GM23338 (cell line): ENCODE measurements at regions not wholly inside any gene's neighbourhood (a gene's known extent, or its start where the extent isn't known, plus 50 kb on each side); places are given as distances from the start of the nearest gene placed in this dataset.

Source experiments
- ATAC-seq: fragments of 200-7000 bp; cut with Tn5 transposase; 3 replicates; pipeline ENCODE4 v1.9.1; 2020
- DNase-seq: peaks from one replicate; pipeline ENCODE4 v3.0.0-alpha.2; 2015; ENCODE audit warnings: low spot score
- H2AFZ ChIP-seq: fragments of 200-600 bp; sonication (generic); 2 replicates; pipeline ENCODE4 v1.8.0; 2016; ENCODE audit warnings: antibody characterized with exemption, mild to moderate bottlenecking, moderate library complexity
- H3F3A ChIP-seq: fragments of 200-600 bp; sonication (generic); replicated peaks from 2 replicates; pipeline ENCODE4 v1.8.0; 2017; ENCODE audit warnings: antibody characterized with exemption, mixed run types, low read depth
- H3K27ac ChIP-seq: fragments of 200-600 bp; sonication (generic); 2 replicates; pipeline ENCODE4 v1.6.1; 2016; ENCODE audit warnings: low read depth
- H3K27me3 ChIP-seq: fragments of 200-600 bp; sonication (generic); 2 replicates; pipeline ENCODE4 v1.8.0; 2016; ENCODE audit warnings: mild to moderate bottlenecking, mixed run types, moderate library complexity; ENCODE audit not compliant: insufficient read depth
- H3K36me3 ChIP-seq: fragments of 200-600 bp; sonication (generic); 2 replicates; pipeline ENCODE4 v1.8.0; 2016; ENCODE audit warnings: mild to moderate bottlenecking; ENCODE audit not compliant: insufficient read depth
- H3K4me1 ChIP-seq: fragments of 200-600 bp; sonication (generic); 2 replicates; pipeline ENCODE4 v1.8.0; 2016; ENCODE audit warnings: mild to moderate bottlenecking, moderate library complexity; ENCODE audit not compliant: insufficient read depth
- H3K4me2 ChIP-seq: fragments of 200-600 bp; sonication (generic); 2 replicates; pipeline ENCODE4 v1.7.1; 2017; ENCODE audit warnings: mixed run types
- H3K4me3 ChIP-seq: fragments of 200-600 bp; sonication (generic); 2 replicates; pipeline ENCODE4 v1.6.1; 2016; ENCODE audit warnings: mixed run types
- H3K79me2 ChIP-seq: fragments of 200-600 bp; sonication (generic); replicated peaks from 2 replicates; pipeline ENCODE4 v1.8.0; 2017; ENCODE audit warnings: mild to moderate bottlenecking; ENCODE audit not compliant: insufficient read depth
- H3K9me2 ChIP-seq: fragments of 200-600 bp; sonication (generic); 2 replicates; pipeline ENCODE4 v1.8.0; 2017; ENCODE audit not compliant: insufficient read depth
- H4K20me1 ChIP-seq: fragments of 200-600 bp; sonication (generic); replicated peaks from 2 replicates; pipeline ENCODE4 v1.8.0; 2017; ENCODE audit warnings: mild to moderate bottlenecking; ENCODE audit not compliant: insufficient read depth
- H3K27ac Mint-ChIP-seq: 2 replicates; pipeline ENCODE4 v1.8.0; 2020; ENCODE audit warnings: inconsistent platforms, mild to moderate bottlenecking, moderate library complexity, mixed read lengths
- H3K27me3 Mint-ChIP-seq: 3 replicates; pipeline ENCODE4 v1.8.0; 2022; ENCODE audit warnings: low read depth, mild to moderate bottlenecking, moderate library complexity, mixed read lengths, inconsistent platforms; ENCODE audit not compliant: insufficient read depth, poor library complexity
- H3K36me3 Mint-ChIP-seq: 3 replicates; pipeline ENCODE4 v1.8.0; 2021; ENCODE audit warnings: low read depth, mild to moderate bottlenecking, inconsistent platforms, moderate library complexity, mixed read lengths
- H3K4me1 Mint-ChIP-seq: 3 replicates; pipeline ENCODE4 v1.8.0; 2020; ENCODE audit warnings: mild to moderate bottlenecking, inconsistent platforms, mixed read lengths
- H3K4me3 Mint-ChIP-seq: 3 replicates; pipeline ENCODE4 v1.8.0; 2021; ENCODE audit warnings: moderate library complexity, mild to moderate bottlenecking, inconsistent platforms, mixed read lengths
- H3K9me3 Mint-ChIP-seq: 3 replicates; pipeline ENCODE4 v1.8.0; 2020; ENCODE audit warnings: moderate library complexity, mild to moderate bottlenecking, inconsistent platforms, mixed read lengths
- EZH2phosphoT487 ChIP-seq: fragments of 200-600 bp; sonication (generic); IDR thresholded peaks from one replicate; pipeline ENCODE4 v1.8.1; 2018; ENCODE audit warnings: antibody characterized with exemption; ENCODE audit not compliant: unreplicated experiment
- JUNB ChIP-seq: IDR thresholded peaks from one replicate; pipeline ENCODE4 v1.6.1; 2016; ENCODE audit warnings: antibody characterized with exemption; ENCODE audit not compliant: unreplicated experiment
- NANOG ChIP-seq: IDR thresholded peaks from 2 replicates; pipeline ENCODE4 v1.6.1; 2016; ENCODE audit warnings: antibody characterized with exemption, borderline replicate concordance
- POLR2AphosphoS5 ChIP-seq: IDR thresholded peaks from 2 replicates; pipeline ENCODE4 v1.6.1; 2016; ENCODE audit warnings: antibody characterized with exemption, low read depth
- STAT1 ChIP-seq: IDR thresholded peaks from one replicate; pipeline ENCODE4 v1.6.1; 2016; ENCODE audit warnings: antibody characterized with exemption; ENCODE audit not compliant: unreplicated experiment
- TF ChIP-seq, protein P1 (sequence below): IDR thresholded peaks from one replicate; pipeline ENCODE4 v1.6.1; 2018; ENCODE audit warnings: antibody characterized with exemption; ENCODE audit not compliant: unreplicated experiment
- TF ChIP-seq, protein P2 (sequence below): IDR thresholded peaks from 2 replicates; pipeline ENCODE4 v1.6.1; 2016; ENCODE audit warnings: antibody characterized with exemption
- TF ChIP-seq, protein P3 (sequence below), 2 experiments: fragments of 200-600 bp in 1 of 2; sonication (generic) in 1 of 2; conservative IDR thresholded peaks; 2 replicates each; pipeline versions ENCODE4 v1.5.1 to v1.6.1; 2016 to 2017; ENCODE audit warnings: antibody characterized with exemption in 2 of 2, low read depth in 2 of 2, mild to moderate bottlenecking in 2 of 2, moderate library complexity in 1 of 2
- TF ChIP-seq, protein P4 (sequence below): fragments of 250-450 bp; sonication (Bioruptor Pico); IDR thresholded peaks from 2 replicates; pipeline ENCODE4 v1.5.0; 2020; ENCODE audit warnings: mild to moderate bottlenecking, moderate library complexity

DNA sequence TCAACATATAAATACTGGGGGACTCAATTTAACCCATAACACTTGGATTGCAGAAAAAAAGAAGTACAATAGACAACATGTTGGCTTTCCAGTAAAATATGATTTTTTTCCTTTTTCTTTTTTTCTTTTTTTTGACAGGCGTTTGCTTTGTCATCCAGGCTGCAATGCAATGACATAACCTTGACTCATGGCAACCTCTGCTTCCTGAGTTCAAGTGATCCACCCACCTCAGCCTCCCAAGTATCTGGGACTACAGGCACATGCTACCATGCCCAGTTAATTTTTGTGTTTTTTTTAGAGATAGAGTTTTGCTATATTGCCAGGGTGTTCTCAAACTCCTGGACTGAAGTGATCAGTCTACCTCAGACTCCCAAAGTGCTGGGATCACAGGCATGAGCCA lies 1512.0 kb upstream of the PRMT6 start (continued):
- TF ChIP-seq, protein P1, sequence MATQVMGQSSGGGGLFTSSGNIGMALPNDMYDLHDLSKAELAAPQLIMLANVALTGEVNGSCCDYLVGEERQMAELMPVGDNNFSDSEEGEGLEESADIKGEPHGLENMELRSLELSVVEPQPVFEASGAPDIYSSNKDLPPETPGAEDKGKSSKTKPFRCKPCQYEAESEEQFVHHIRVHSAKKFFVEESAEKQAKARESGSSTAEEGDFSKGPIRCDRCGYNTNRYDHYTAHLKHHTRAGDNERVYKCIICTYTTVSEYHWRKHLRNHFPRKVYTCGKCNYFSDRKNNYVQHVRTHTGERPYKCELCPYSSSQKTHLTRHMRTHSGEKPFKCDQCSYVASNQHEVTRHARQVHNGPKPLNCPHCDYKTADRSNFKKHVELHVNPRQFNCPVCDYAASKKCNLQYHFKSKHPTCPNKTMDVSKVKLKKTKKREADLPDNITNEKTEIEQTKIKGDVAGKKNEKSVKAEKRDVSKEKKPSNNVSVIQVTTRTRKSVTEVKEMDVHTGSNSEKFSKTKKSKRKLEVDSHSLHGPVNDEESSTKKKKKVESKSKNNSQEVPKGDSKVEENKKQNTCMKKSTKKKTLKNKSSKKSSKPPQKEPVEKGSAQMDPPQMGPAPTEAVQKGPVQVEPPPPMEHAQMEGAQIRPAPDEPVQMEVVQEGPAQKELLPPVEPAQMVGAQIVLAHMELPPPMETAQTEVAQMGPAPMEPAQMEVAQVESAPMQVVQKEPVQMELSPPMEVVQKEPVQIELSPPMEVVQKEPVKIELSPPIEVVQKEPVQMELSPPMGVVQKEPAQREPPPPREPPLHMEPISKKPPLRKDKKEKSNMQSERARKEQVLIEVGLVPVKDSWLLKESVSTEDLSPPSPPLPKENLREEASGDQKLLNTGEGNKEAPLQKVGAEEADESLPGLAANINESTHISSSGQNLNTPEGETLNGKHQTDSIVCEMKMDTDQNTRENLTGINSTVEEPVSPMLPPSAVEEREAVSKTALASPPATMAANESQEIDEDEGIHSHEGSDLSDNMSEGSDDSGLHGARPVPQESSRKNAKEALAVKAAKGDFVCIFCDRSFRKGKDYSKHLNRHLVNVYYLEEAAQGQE, result no peak
- no peak for TF ChIP-seq EZH2phosphoT487
- TF ChIP-seq, protein P2, sequence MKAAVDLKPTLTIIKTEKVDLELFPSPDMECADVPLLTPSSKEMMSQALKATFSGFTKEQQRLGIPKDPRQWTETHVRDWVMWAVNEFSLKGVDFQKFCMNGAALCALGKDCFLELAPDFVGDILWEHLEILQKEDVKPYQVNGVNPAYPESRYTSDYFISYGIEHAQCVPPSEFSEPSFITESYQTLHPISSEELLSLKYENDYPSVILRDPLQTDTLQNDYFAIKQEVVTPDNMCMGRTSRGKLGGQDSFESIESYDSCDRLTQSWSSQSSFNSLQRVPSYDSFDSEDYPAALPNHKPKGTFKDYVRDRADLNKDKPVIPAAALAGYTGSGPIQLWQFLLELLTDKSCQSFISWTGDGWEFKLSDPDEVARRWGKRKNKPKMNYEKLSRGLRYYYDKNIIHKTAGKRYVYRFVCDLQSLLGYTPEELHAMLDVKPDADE, result no peak
- TF ChIP-seq, protein P3, sequence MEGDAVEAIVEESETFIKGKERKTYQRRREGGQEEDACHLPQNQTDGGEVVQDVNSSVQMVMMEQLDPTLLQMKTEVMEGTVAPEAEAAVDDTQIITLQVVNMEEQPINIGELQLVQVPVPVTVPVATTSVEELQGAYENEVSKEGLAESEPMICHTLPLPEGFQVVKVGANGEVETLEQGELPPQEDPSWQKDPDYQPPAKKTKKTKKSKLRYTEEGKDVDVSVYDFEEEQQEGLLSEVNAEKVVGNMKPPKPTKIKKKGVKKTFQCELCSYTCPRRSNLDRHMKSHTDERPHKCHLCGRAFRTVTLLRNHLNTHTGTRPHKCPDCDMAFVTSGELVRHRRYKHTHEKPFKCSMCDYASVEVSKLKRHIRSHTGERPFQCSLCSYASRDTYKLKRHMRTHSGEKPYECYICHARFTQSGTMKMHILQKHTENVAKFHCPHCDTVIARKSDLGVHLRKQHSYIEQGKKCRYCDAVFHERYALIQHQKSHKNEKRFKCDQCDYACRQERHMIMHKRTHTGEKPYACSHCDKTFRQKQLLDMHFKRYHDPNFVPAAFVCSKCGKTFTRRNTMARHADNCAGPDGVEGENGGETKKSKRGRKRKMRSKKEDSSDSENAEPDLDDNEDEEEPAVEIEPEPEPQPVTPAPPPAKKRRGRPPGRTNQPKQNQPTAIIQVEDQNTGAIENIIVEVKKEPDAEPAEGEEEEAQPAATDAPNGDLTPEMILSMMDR (conservative IDR thresholded peaks at IDR 0.05; ENCODE audit: low read depth in 2 of 2), result no peak

DNA sequence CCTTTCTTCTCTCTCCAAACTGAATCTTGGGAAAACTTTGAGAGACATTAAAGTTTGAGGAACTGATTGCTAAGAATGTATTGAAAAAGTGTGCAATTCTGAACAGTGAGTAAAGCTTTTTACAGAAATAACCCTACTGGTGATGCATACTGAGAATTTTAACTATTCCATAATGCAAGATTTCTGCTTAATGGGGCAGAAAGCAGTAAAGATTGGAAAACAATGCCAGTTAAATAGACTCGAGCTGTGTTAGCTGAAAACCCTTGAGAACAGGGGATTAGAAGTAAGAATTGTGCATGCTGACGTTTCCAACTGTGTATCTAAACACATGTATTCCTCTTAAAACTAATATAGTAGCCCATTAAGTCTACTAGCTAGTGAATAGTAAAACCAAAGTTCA lies 1500.2 kb upstream of the PRMT6 start:
- H3K79me2 ChIP-seq, result no peaks in the 10 kb centered on the region
- no peak overlapping the region for H2AFZ ChIP-seq
- H3K27me3 ChIP-seq, result no peaks in the 10 kb centered on the region
- no peaks in the 10 kb centered on the region for H4K20me1 ChIP-seq
- no peaks in the 10 kb centered on the region for H3K9me3 Mint-ChIP-seq
- no peak overlapping the region for H3K4me3 Mint-ChIP-seq
- H3K36me3 Mint-ChIP-seq, result no peaks in the 10 kb centered on the region
- ATAC-seq (no peak), DNase-seq (no peak)
- no peaks in the 10 kb centered on the region for H3K27me3 Mint-ChIP-seq
- no peaks in the 10 kb centered on the region for H3K9me2 ChIP-seq
- no peak overlapping the region for H3K27ac ChIP-seq
- H3F3A ChIP-seq, result no peaks in the 10 kb centered on the region
- no peaks in the 10 kb centered on the region for H3K4me1 Mint-ChIP-seq
- no peaks in the 10 kb centered on the region for H3K36me3 ChIP-seq
- no peak overlapping the region for H3K27ac Mint-ChIP-seq
- no peaks in the 10 kb centered on the region for H3K4me1 ChIP-seq
- no peak overlapping the region for H3K4me2 ChIP-seq
- H3K4me3 ChIP-seq, result no peak overlapping the region
- TF ChIP-seq, protein P2, result no peak
- TF ChIP-seq JUNB (no peak), NANOG (no peak), POLR2AphosphoS5 (no peak), STAT1 (no peak)
- TF ChIP-seq, protein P3 (conservative IDR thresholded peaks at IDR 0.05; ENCODE audit: low read depth in 2 of 2), result no peak
- TF ChIP-seq, protein P4, sequence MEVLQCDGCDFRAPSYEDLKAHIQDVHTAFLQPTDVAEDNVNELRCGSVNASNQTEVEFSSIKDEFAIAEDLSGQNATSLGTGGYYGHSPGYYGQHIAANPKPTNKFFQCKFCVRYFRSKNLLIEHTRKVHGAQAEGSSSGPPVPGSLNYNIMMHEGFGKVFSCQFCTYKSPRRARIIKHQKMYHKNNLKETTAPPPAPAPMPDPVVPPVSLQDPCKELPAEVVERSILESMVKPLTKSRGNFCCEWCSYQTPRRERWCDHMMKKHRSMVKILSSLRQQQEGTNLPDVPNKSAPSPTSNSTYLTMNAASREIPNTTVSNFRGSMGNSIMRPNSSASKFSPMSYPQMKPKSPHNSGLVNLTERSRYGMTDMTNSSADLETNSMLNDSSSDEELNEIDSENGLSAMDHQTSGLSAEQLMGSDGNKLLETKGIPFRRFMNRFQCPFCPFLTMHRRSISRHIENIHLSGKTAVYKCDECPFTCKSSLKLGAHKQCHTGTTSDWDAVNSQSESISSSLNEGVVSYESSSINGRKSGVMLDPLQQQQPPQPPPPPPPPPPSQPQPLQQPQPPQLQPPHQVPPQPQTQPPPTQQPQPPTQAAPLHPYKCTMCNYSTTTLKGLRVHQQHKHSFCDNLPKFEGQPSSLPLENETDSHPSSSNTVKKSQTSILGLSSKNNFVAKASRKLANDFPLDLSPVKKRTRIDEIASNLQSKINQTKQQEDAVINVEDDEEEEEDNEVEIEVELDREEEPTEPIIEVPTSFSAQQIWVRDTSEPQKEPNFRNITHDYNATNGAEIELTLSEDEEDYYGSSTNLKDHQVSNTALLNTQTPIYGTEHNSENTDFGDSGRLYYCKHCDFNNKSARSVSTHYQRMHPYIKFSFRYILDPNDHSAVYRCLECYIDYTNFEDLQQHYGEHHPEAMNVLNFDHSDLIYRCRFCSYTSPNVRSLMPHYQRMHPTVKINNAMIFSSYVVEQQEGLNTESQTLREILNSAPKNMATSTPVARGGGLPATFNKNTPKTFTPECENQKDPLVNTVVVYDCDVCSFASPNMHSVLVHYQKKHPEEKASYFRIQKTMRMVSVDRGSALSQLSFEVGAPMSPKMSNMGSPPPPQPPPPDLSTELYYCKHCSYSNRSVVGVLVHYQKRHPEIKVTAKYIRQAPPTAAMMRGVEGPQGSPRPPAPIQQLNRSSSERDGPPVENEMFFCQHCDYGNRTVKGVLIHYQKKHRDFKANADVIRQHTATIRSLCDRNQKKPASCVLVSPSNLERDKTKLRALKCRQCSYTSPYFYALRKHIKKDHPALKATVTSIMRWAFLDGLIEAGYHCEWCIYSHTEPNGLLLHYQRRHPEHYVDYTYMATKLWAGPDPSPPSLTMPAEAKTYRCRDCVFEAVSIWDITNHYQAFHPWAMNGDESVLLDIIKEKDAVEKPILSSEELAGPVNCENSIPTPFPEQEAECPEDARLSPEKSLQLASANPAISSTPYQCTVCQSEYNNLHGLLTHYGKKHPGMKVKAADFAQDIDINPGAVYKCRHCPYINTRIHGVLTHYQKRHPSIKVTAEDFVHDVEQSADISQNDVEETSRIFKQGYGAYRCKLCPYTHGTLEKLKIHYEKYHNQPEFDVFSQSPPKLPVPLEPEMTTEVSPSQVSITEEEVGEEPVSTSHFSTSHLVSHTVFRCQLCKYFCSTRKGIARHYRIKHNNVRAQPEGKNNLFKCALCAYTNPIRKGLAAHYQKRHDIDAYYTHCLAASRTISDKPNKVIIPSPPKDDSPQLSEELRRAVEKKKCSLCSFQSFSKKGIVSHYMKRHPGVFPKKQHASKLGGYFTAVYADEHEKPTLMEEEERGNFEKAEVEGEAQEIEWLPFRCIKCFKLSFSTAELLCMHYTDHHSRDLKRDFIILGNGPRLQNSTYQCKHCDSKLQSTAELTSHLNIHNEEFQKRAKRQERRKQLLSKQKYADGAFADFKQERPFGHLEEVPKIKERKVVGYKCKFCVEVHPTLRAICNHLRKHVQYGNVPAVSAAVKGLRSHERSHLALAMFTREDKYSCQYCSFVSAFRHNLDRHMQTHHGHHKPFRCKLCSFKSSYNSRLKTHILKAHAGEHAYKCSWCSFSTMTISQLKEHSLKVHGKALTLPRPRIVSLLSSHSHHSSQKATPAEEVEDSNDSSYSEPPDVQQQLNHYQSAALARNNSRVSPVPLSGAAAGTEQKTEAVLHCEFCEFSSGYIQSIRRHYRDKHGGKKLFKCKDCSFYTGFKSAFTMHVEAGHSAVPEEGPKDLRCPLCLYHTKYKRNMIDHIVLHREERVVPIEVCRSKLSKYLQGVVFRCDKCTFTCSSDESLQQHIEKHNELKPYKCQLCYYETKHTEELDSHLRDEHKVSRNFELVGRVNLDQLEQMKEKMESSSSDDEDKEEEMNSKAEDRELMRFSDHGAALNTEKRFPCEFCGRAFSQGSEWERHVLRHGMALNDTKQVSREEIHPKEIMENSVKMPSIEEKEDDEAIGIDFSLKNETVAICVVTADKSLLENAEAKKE (CRISPR knock-in tag), result no peak
